BJ (cell line): ENCODE measurements at regions not wholly inside any gene's neighbourhood (a gene's known extent, or its start where the extent isn't known, plus 50 kb on each side); places are given as distances from the start of the nearest gene placed in this dataset.
A peak's percentile ranks its signal among the peaks of the same experiment; 100 is the strongest.

Experiments
- CTCF ChIA-PET: fragments of 350-600 bp; formaldehyde crosslinking; extraction: SDS; loops from one replicate; lab custom pipeline; 2021; ENCODE audit warnings: antibody characterized with exemption, inconsistent platforms; lab: Yijun Ruan, JAX
- POLR2A ChIA-PET: fragments of 300-600 bp; sonication (Branson Sonifier 250); formaldehyde crosslinking; extraction: SDS; loops from one replicate; lab custom pipeline; 2021; ENCODE audit warnings: antibody characterized with exemption; lab: Charles Lee
- DNase-seq: peaks from one replicate; pipeline ENCODE4 v3.0.0-alpha.2; 2011; ENCODE audit warnings: low read depth
- H3K27me3 ChIP-seq: 2 replicates; pipeline ENCODE4 v1.6.0; 2011; ENCODE audit warnings: low read length; ENCODE audit not compliant: control insufficient read depth, insufficient read depth
- H3K36me3 ChIP-seq: 2 replicates; pipeline ENCODE4 v1.5.1; 2011; ENCODE audit warnings: low read length; ENCODE audit not compliant: control insufficient read depth, insufficient read depth
- H3K4me3 ChIP-seq: 2 replicates; pipeline ENCODE4 v1.5.1; 2011; ENCODE audit warnings: low read depth, mild to moderate bottlenecking, control low read depth, low read length
- CTCF ChIP-seq: IDR thresholded peaks from 2 replicates; pipeline ENCODE4 v1.5.1; 2011; ENCODE audit warnings: low read depth, mild to moderate bottlenecking, control low read depth, inconsistent platforms, low read length, moderate library complexity; ENCODE audit not compliant: insufficient read depth

- TF ChIP-seq CTCF, result no peak
- POLR2A ChIA-PET, result no interaction called here
- CTCF ChIA-PET, result interaction anchor here (0.7 to 1.9 kb wide), 6 partner anchors 9 to 127 kb away, joined by 3 to 6 read pairs (median 4); no protein-coding TSS in a partner anchor
Measured at GRCh38 chr4:20420916-20421602, 169.4 kb downstream of the SLIT2 start.

DNA sequence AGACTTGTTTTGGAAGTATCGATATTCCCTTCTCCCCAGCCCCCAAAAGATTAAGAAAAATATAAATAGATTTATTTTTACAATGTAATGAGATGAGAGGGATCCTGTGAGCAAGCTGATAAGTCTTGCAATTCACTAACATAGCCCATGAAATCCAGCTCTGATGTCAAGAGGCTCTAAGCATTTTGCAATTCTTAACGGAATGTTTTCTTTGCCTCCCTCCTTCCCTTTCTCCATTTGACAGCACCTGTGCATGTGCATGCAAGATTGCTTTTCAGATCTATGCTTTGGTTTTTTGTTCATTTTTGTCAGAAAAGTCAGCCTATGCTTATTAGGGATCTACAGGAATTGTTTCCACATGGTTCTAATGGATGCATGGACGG is 169.9 kb downstream of the SLIT2 start:
- Histone ChIP-seq H3K27me3 (no peaks in the 10 kb centered on the region), H3K36me3 (no peaks in the 10 kb centered on the region), H3K4me3 (no peak overlapping the region)
- ChIA-PET POLR2A (no interaction called here), CTCF (interaction anchor here (0.7 to 1.9 kb wide), 7 partner anchors 8 to 126 kb away, joined by 3 to 6 read pairs (median 3); no protein-coding TSS in a partner anchor)
- no peak for TF ChIP-seq CTCF
- DNase-seq, result no peak

More at GRCh38 chr4:20420916-20421602, 169.4 kb downstream of the SLIT2 start:
- Histone ChIP-seq H3K4me3 (no peak overlapping the region), H3K36me3 (no peaks in the 10 kb centered on the region), H3K27me3 (no peaks in the 10 kb centered on the region)
- no peak for DNase-seq

DNA sequence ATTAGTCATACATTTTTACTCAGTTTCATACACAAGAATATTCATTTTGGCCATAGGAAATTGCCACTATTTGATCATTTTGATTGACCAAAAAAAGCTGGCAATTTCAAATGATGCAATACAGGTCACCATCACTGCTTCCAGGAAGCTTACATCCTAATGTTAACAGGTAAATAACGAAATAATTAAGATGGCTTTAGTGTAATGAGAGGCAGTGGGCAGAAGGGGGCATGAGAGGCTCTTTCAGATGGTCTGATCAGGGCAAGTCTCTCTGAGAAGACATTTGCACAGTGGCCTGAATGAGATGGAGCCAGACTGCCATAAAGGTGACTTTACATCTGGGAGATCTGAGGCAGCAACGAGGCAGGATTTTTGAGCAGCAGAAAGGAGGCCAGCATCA is 170.7 kb downstream of the SLIT2 start:
- peak; percentile 52 for TF ChIP-seq CTCF
- Histone ChIP-seq H3K36me3 (no peaks in the 10 kb centered on the region), H3K27me3 (no peaks in the 10 kb centered on the region), H3K4me3 (no peak overlapping the region)
- ChIA-PET CTCF (interaction anchor here (0.6 to 1.9 kb wide), 6 partner anchors 10 to 167 kb away, joined by 3 to 6 read pairs (median 3); no protein-coding TSS in a partner anchor), POLR2A (no interaction called here)
- DNase-seq, result no peak

DNA sequence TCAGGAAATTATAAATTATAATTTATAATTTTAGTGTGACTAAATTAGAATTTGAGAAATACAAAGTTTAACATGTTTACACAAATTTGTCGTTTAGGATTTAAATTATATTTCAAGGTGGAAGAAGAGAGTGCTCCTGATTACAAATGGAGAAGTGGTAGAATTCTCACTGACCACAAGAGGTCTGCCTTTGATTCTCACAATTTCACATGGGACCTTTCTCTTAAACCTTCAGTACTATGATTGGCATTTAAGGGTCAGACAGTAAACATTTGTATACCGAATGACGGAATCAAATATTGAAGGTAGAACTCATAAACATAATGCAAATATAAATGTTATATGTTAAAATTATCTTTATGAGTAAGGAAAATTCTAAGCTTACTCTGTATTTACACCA is 171.7 kb downstream of the SLIT2 start:
- no peak for TF ChIP-seq CTCF
- Histone ChIP-seq H3K4me3 (no peak overlapping the region), H3K27me3 (no peaks in the 10 kb centered on the region), H3K36me3 (no peaks in the 10 kb centered on the region)
- POLR2A ChIA-PET, result no interaction called here
- CTCF ChIA-PET, result interaction anchor here (1.0 kb wide), 1 partner anchor 121 kb away, joined by 5 read pairs; no protein-coding TSS in a partner anchor
- no peak for DNase-seq

- CTCF ChIA-PET, result interaction anchor here (0.7 to 1.5 kb wide), 3 partner anchors 99 to 259 kb away, joined by 3 to 7 read pairs (median 3); no protein-coding TSS in a partner anchor
- H3K4me3 ChIP-seq, result no peak overlapping the region
- no peaks in the 10 kb centered on the region for H3K27me3 ChIP-seq
- H3K36me3 ChIP-seq, result no peaks in the 10 kb centered on the region
- no peak for DNase-seq
- TF ChIP-seq CTCF, result no peak
- POLR2A ChIA-PET, result no interaction called here
Measured at GRCh38 chr4:20426028-20426427, 174.3 kb downstream of the SLIT2 start.
